SJCRH30 (cell line): ENCODE measurements at regions not wholly inside any gene's neighbourhood (a gene's known extent, or its start where the extent isn't known, plus 50 kb on each side); places are given as distances from the start of the nearest gene placed in this dataset.

Source experiments
- DNase-seq, 2 experiments: peaks; one replicate each; pipeline ENCODE4 v3.0.0-alpha.2; 2015 to 2020
- H3K27ac ChIP-seq: fragments of 250-450 bp; sonication (Bioruptor Pico); 2 replicates; pipeline ENCODE4 v1.5.1; 2020; ENCODE audit warnings: mild to moderate bottlenecking, moderate library complexity
- H3K27me3 ChIP-seq: fragments of 250-450 bp; sonication (Bioruptor Pico); 2 replicates; pipeline ENCODE4 v1.5.1; 2020; ENCODE audit warnings: mild to moderate bottlenecking, moderate library complexity
- H3K36me3 ChIP-seq: fragments of 250-450 bp; sonication (Bioruptor Pico); 2 replicates; pipeline ENCODE4 v1.5.1; 2020; ENCODE audit warnings: mild to moderate bottlenecking, moderate library complexity
- H3K4me1 ChIP-seq: fragments of 250-450 bp; sonication (Bioruptor Pico); 2 replicates; pipeline ENCODE4 v1.5.1; 2020; ENCODE audit warnings: mild to moderate bottlenecking, moderate library complexity
- H3K4me3 ChIP-seq: fragments of 250-450 bp; sonication (Bioruptor Pico); 2 replicates; pipeline ENCODE4 v1.5.1; 2020; ENCODE audit warnings: mild to moderate bottlenecking, moderate library complexity
- H3K9me3 ChIP-seq: fragments of 250-450 bp; sonication (Bioruptor Pico); replicated peaks from 2 replicates; pipeline ENCODE4 v1.5.1; 2020; ENCODE audit warnings: mild to moderate bottlenecking, moderate library complexity

DNA sequence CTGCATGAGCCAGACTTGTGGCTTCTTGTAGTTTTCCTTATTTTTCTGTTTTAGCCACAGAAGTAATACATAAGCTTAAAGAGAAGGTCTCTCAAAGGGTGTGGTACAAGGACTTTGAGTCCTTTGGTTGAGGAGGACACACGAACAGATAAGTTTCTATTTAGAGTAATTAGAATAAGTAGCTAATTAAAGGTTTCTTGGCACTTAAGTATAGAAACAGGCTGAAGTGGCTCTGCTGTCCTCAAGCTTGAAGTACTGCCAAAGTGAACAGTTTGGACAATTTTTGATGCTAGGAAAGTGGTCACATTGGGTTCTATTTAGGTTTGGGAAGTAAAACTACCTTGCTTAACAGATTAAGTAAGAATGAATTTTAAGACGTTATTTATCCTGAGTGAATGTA is 278.3 kb upstream of the MPDZ start:
- Histone ChIP-seq H3K4me1 (no peaks in the 10 kb centered on the region), H3K4me3 (no peak overlapping the region), H3K36me3 (no peaks in the 10 kb centered on the region), H3K9me3 (no peaks in the 10 kb centered on the region), H3K27me3 (no peaks in the 10 kb centered on the region), H3K27ac (no peak overlapping the region)
- no peak for DNase-seq

DNA sequence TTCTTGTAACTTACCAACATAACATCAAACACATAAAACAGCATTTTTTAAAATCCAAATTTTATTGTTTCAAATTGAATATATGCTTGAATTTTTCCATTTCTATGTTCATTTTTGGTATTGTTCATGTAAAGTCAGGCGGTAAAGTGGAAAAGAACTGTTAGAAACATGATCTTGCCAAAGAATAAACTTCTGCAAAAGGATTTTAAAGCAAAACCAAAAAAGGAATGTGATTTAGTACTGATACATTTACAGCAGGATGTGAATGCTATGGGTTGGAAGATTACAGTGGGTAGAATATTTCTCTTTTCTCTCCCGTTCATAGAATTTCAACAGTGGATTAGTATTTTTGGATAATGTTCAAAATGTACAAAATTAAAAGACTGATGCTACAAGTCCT is 277.2 kb upstream of the MPDZ start:
- no peak for DNase-seq
- no peaks in the 10 kb centered on the region for H3K36me3 ChIP-seq
- no peaks in the 10 kb centered on the region for H3K4me1 ChIP-seq
- H3K27me3 ChIP-seq, result no peaks in the 10 kb centered on the region
- H3K27ac ChIP-seq, result no peak overlapping the region
- no peak overlapping the region for H3K4me3 ChIP-seq
- no peaks in the 10 kb centered on the region for H3K9me3 ChIP-seq

- Histone ChIP-seq H3K4me1 (no peaks in the 10 kb centered on the region), H3K36me3 (no peaks in the 10 kb centered on the region), H3K27me3 (no peaks in the 10 kb centered on the region), H3K9me3 (no peaks in the 10 kb centered on the region), H3K4me3 (no peak overlapping the region), H3K27ac (no peak overlapping the region)
- DNase-seq, result no peak
Observed at GRCh38 chr9:13555989-13556500, 276.6 kb upstream of the MPDZ start.

- no peak for DNase-seq
- H3K27me3 ChIP-seq, result no peaks in the 10 kb centered on the region
- no peak overlapping the region for H3K4me3 ChIP-seq
- H3K36me3 ChIP-seq, result no peaks in the 10 kb centered on the region
- no peak overlapping the region for H3K27ac ChIP-seq
- H3K4me1 ChIP-seq, result no peaks in the 10 kb centered on the region
- H3K9me3 ChIP-seq, result no peaks in the 10 kb centered on the region
Observed at GRCh38 chr9:13555516-13555915, 276.0 kb upstream of the MPDZ start.

GRCh38 chr9:13554626-13555025 is 275.1 kb upstream of the MPDZ start:
- Histone ChIP-seq H3K9me3 (no peaks in the 10 kb centered on the region; the same call in 1 of the 2 replicates), H3K27ac (no peak overlapping the region), H3K4me3 (no peak overlapping the region), H3K4me1 (peaks cover 1% of the 10 kb centered on the region; the same call in 1 of the 2 replicates), H3K27me3 (no peaks in the 10 kb centered on the region), H3K36me3 (no peaks in the 10 kb centered on the region)
- no peak for DNase-seq

- Histone ChIP-seq H3K27ac (no peak overlapping the region), H3K4me3 (no peak overlapping the region), H3K36me3 (no peaks in the 10 kb centered on the region), H3K27me3 (no peaks in the 10 kb centered on the region), H3K4me1 (peaks cover 19% of the 10 kb centered on the region), H3K9me3 (no peaks in the 10 kb centered on the region; the same call in 1 of the 2 replicates)
- DNase-seq, result no peak
Observed at GRCh38 chr9:13552606-13553215, 273.2 kb upstream of the MPDZ start.

- DNase-seq, result no peak
- no peaks in the 10 kb centered on the region; the same call in 1 of the 2 replicates for H3K9me3 ChIP-seq
- no peak overlapping the region for H3K27ac ChIP-seq
- H3K4me1 ChIP-seq, result peaks cover 23% of the 10 kb centered on the region
- H3K36me3 ChIP-seq, result no peaks in the 10 kb centered on the region
- H3K4me3 ChIP-seq, result no peak overlapping the region
- no peaks in the 10 kb centered on the region for H3K27me3 ChIP-seq
Observed at GRCh38 chr9:13550519-13550918, 271.0 kb upstream of the MPDZ start.

DNA sequence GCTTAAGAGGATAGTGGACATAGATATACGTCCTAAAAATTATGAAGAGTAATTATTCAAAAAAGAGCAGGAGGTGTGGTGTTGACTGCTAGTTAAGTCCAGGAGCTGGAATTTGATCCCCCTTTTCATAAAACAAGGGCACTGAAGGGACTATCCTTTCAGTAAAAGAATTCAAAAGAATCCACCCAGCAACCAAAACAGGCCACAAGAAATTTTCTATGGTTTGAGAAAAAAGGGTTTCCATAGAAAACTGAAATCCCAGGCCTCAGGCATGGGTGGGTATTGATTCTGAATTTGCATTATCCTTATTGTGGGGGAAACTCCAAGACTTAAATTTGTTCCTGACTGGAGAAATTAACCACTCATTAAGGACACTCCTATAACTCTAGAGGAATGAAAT is 269.0 kb upstream of the MPDZ start:
- H3K27ac ChIP-seq, result peak overlapping the region; percentile 63

DNA sequence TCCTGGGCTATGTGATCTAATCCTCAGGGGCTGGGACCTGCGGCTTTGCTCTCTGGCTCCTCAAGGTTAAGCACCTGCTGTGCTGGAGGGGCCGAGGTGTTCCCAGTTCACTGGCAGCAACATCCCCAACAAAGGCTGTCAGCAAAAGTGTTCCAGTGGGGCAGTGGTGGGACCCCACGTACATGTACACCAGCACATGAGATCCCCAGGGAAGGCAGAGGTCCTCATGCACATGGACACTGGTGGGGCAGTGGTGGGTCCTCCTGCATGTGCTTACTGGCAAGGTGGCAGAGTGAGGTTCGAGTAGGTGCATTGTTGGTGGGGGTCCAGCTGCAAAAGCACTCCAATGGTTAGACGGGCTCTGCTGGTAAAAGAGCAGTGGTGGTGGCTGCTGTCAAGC is 255.6 kb upstream of the MPDZ start:
- Histone ChIP-seq H3K27me3 (no peaks in the 10 kb centered on the region), H3K36me3 (no peaks in the 10 kb centered on the region), H3K4me1 (peaks cover 6% of the 10 kb centered on the region), H3K27ac (no peak overlapping the region), H3K4me3 (no peak overlapping the region), H3K9me3 (peaks cover 15% of the 10 kb centered on the region)
- DNase-seq, result no peak

More for the DNA sequence above, 269.0 kb upstream of the MPDZ start:
- H3K36me3 ChIP-seq, result no peaks in the 10 kb centered on the region
- no peaks in the 10 kb centered on the region for H3K27me3 ChIP-seq
- H3K4me1 ChIP-seq, result peaks cover 23% of the 10 kb centered on the region
- H3K4me3 ChIP-seq, result no peak overlapping the region
- peak; percentile 33 to 77 for DNase-seq
- no peaks in the 10 kb centered on the region; the same call in 1 of the 2 replicates for H3K9me3 ChIP-seq

DNA sequence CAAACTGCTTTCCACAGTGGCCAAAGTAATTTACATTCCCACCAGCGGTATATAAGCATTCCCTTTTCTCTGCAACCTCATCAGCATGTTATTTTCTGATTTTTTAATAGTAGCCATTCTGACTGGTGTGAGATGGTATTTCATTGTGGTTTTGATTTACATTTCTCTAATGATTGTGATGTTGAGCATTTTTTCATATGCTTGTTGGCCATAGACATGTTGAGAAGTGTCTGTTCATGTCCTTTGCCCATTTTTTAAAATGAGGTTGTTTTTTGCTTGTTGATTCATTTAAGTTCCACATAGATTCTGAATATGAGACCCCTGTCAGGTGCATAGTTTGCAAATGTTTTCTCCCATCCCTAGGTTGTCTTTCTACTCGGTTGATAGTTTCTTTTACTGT is 254.5 kb upstream of the MPDZ start:
- Histone ChIP-seq H3K27ac (no peak overlapping the region), H3K9me3 (peaks cover 15% of the 10 kb centered on the region), H3K4me1 (peaks cover 18% of the 10 kb centered on the region), H3K4me3 (no peak overlapping the region), H3K27me3 (no peaks in the 10 kb centered on the region), H3K36me3 (no peaks in the 10 kb centered on the region)
- DNase-seq, result no peak

DNA sequence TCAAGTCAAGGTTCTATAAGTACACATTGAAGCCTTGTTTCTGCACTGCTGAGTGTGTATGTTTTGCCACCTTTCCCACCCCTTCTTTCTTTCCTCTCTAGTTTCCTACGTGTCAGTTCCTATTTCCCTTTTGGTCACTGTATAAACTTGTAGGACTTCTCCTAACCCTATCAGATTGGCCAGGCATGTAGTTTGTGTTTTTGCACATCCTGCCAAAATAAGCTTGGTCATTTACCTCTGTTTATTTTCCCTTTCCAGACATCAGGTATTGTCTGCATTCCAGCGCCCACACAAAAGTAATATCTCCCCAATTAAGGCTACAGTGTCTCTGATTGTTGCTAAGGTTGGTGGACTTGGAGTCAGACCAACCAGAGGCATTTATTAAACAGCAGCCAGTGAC is 252.9 kb upstream of the MPDZ start:
- H3K27me3 ChIP-seq, result no peaks in the 10 kb centered on the region
- no peak for DNase-seq
- H3K27ac ChIP-seq, result no peak overlapping the region
- peaks cover 18% of the 10 kb centered on the region for H3K4me1 ChIP-seq
- no peaks in the 10 kb centered on the region for H3K36me3 ChIP-seq
- peaks cover 15% of the 10 kb centered on the region for H3K9me3 ChIP-seq
- no peak overlapping the region for H3K4me3 ChIP-seq

- peak; percentile 97 for DNase-seq
- no peak overlapping the region for H3K4me3 ChIP-seq
- H3K27ac ChIP-seq, result peak overlapping the region; percentile 37
- H3K9me3 ChIP-seq, result peaks cover 12% of the 10 kb centered on the region
- peaks cover 18% of the 10 kb centered on the region for H3K4me1 ChIP-seq
- no peaks in the 10 kb centered on the region for H3K27me3 ChIP-seq
- no peaks in the 10 kb centered on the region for H3K36me3 ChIP-seq
Observed at GRCh38 chr9:13529321-13530104, 250.0 kb upstream of the MPDZ start.

GRCh38 chr9:13524245-13524644 is 244.8 kb upstream of the MPDZ start:
- peaks cover 3% of the 10 kb centered on the region for H3K4me1 ChIP-seq
- H3K4me3 ChIP-seq, result no peak overlapping the region

DNA sequence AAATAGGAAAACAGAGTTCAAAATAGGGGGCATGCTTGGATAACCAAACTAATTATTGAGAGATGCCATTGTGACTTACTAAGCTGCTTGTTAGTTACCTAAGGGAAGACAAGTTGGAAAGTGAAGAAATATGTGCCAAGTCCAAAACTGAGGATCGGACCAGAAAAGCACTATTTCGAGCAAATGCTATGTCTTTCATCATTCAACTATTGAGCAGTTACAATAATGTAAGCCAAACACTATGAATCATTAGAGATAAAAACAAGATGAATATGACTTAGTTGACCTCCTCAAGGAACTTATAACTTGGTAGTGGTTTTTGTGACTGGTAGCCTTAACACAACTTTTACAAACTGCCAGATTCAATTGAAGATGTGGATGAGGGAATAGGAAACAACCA is 240.6 kb upstream of the MPDZ start:
- DNase-seq, result no peak
- Histone ChIP-seq H3K4me3 (no peak overlapping the region), H3K9me3 (no peaks in the 10 kb centered on the region), H3K36me3 (no peaks in the 10 kb centered on the region), H3K27me3 (no peaks in the 10 kb centered on the region), H3K27ac (no peak overlapping the region), H3K4me1 (no peaks in the 10 kb centered on the region; the same call in 1 of the 2 replicates)

More at GRCh38 chr9:13524245-13524644, 244.8 kb upstream of the MPDZ start:
- Histone ChIP-seq H3K27me3 (no peaks in the 10 kb centered on the region), H3K36me3 (no peaks in the 10 kb centered on the region), H3K27ac (no peak overlapping the region), H3K9me3 (no peaks in the 10 kb centered on the region)
- no peak for DNase-seq

GRCh38 chr9:13513716-13514444 is 234.4 kb upstream of the MPDZ start:
- Histone ChIP-seq H3K4me3 (peak overlapping the region; percentile 50), H3K27ac (peak overlapping the region; percentile 82), H3K9me3 (no peaks in the 10 kb centered on the region), H3K36me3 (no peaks in the 10 kb centered on the region), H3K4me1 (peaks cover 21% of the 10 kb centered on the region), H3K27me3 (no peaks in the 10 kb centered on the region)
- peak; percentile 74 to 85 for DNase-seq
